HL-60 (cell line): ENCODE measurements at regions not wholly inside any gene's neighbourhood (a gene's known extent, or its start where the extent isn't known, plus 50 kb on each side); places are given as distances from the start of the nearest gene placed in this dataset.

ENCODE experiments used
- CTCF ChIP-seq: IDR thresholded peaks from one replicate; pipeline ENCODE4 v1.5.1; 2011; ENCODE audit warnings: low read length, control low read depth, inconsistent platforms; ENCODE audit not compliant: insufficient read depth
- GABPA ChIP-seq: IDR thresholded peaks from 2 replicates; pipeline ENCODE4 v1.6.1; 2012; ENCODE audit warnings: low read depth
- POLR2AphosphoS5 ChIP-seq: IDR thresholded peaks from 2 replicates; pipeline ENCODE4 v1.6.1; 2012; ENCODE audit warnings: low read depth
- REST ChIP-seq: IDR thresholded peaks from 2 replicates; pipeline ENCODE4 v1.6.1; 2012; ENCODE audit warnings: low read depth; ENCODE audit not compliant: insufficient replicate concordance
- SPI1 ChIP-seq: IDR thresholded peaks from 2 replicates; pipeline ENCODE4 v1.6.1; 2012; ENCODE audit warnings: low read depth, mild to moderate bottlenecking, borderline replicate concordance

GRCh38 chr5:94025788-94026473 is 284.5 kb upstream of the POU5F2 start:
- TF ChIP-seq CTCF, result no peak
- no peak for TF ChIP-seq POLR2AphosphoS5
- no peak for TF ChIP-seq REST
- TF ChIP-seq SPI1, result no peak
- no peak for TF ChIP-seq GABPA
